ENCODE measurements at regions not wholly inside any gene's neighbourhood (a gene's known extent, or its start where the extent isn't known, plus 50 kb on each side); places are given as distances from the start of the nearest gene placed in this dataset.
"Not testable (repeated sequence)": the region's sequence is repeated elsewhere in the genome, so short reads cannot be mapped to it uniquely, and the experiment has no call there.

DNA sequence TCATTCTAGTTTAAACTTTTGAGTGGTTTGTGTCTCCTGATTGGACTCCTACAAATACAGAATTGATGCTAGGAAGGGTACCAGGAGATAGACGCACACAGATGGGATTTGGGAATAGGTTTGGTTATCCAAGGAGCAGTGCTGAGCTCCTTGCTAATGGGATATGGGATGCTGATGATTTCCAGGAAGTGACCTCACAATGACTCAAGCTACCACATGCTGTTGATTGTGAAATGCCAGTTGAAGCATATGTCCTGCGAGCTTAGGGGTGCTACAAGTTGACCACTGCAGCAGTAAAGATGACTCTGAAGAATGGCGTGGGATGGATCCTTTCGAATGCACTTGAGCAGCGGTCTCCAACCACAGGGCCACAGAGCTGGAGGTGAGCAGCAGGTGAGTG lies 343.2 kb downstream of the ZNF37A start:
- no CpG with 5 or more reads among the region's 5 CpGs for WGBS (ENCODE audit: extremely low coverage, insufficient read length, low lambda C conversion rate)
- not testable (repeated sequence) for H3K23ac ChIP-seq (ENCODE audit: insufficient read length, low read depth, low read length); H3K14ac ChIP-seq (ENCODE audit: insufficient read depth, low read length); H3T11ph ChIP-seq (ENCODE audit: low read length); H3K18ac ChIP-seq (ENCODE audit: insufficient read length, low read depth, low read length); H4K91ac ChIP-seq (ENCODE audit: insufficient read length, low read depth, low read length); H3K4me3 Mint-ChIP-seq; H3K23me2 ChIP-seq (ENCODE audit: insufficient read length, low read depth, low read length, poor library complexity, severe bottlenecking); H2BK120ac ChIP-seq (ENCODE audit: low read depth, low read length, poor library complexity, severe bottlenecking); H4K8ac ChIP-seq (replicated peaks; ENCODE audit: insufficient read length, low read depth, low read length); H3K79me1 ChIP-seq (ENCODE audit: insufficient read depth, low read depth, low read length, poor library complexity, severe bottlenecking); H3K4me1 ChIP-seq (ENCODE audit: insufficient read depth, low read length); H2BK15ac ChIP-seq (ENCODE audit: low read depth, low read length); H3K27ac Mint-ChIP-seq; DNase-seq; H3K4ac ChIP-seq (ENCODE audit: low read depth, low read length); H3K27me3 Mint-ChIP-seq (ENCODE audit: low read depth); H3K9ac ChIP-seq (ENCODE audit: extremely low read depth, insufficient read length, low read length); H3K79me2 ChIP-seq (ENCODE audit: insufficient read depth, low read length); H3K4me1 Mint-ChIP-seq; H3K27ac ChIP-seq (ENCODE audit: insufficient read length, low read depth, low read length); H2BK5ac ChIP-seq (ENCODE audit: insufficient read length, low read length); H4K5ac ChIP-seq (ENCODE audit: insufficient read length, low read depth, low read length); H2AFZ ChIP-seq (ENCODE audit: low read length); H2AK5ac ChIP-seq (ENCODE audit: insufficient read length, low read length); H3K27me3 ChIP-seq (ENCODE audit: insufficient read depth, low read length); H3K4me2 ChIP-seq (ENCODE audit: insufficient read depth, insufficient read length, low read length); H3K9me3 ChIP-seq (ENCODE audit: control insufficient read depth, low read depth, low read length); H3K56ac ChIP-seq (ENCODE audit: insufficient read length, low read depth, low read length); H2BK12ac ChIP-seq (ENCODE audit: insufficient read length, low read depth, low read length); H4K20me1 ChIP-seq (ENCODE audit: control insufficient read depth, insufficient read depth, insufficient read length); H2BK20ac ChIP-seq (ENCODE audit: low read depth, low read length, poor library complexity, severe bottlenecking)
- peaks cover 10 to 21% (median 19%) of the 10 kb centered on the region in 3 experiments; a peak in 6 of 7 replicates for H3K36me3 Mint-ChIP-seq (ENCODE audit: insufficient read depth in 1 of 3, low read depth in 3 of 3)
- H3K9me3 Mint-ChIP-seq = peaks cover 25 to 45% of the 10 kb centered on the region in 2 experiments

DNA sequence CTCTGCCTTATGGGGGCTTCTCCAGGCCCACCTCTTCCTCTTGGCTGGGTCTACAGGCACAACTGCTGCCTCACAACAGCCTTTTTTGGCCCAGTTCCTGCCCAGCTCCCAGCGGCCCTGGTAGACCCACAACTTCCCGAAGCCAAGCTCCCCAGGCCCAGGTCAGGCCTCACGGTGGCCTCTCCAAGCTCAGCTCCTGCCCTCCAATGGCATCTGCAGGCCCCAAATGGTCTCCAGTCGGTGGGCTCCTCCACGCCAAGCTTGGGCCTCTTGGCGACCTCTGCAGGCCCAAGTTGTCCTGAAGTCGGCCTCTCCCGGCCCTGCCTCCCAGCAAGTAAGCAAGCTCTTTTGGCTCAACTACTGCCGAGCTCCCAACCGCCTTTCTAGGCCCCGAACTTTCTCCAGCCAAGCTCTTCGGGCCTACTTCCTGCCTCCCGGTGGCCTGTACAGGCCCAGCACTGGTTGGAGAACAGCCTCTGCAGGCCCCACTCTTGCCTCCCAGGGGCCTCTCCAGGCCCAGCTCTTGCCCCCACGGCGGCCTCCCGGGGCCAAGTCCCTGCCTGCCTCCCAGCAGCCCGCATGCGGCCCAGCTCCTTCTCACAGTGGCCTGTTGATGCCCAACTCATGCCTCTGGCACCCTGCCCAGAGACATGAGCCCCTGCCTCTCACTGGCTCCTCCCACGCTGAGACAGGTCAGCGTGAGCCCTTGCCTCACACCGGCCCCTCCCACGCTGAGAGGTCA lies 354.6 kb downstream of the ZNF37A start:
- H3K27me3 ChIP-seq (ENCODE audit: insufficient read depth, low read length); H4K5ac ChIP-seq (ENCODE audit: insufficient read length, low read depth, low read length); H3T11ph ChIP-seq (ENCODE audit: low read length); H3K27ac Mint-ChIP-seq; H3K9ac ChIP-seq (ENCODE audit: extremely low read depth, insufficient read length, low read length); H3K4me2 ChIP-seq (ENCODE audit: insufficient read depth, insufficient read length, low read length); H2BK120ac ChIP-seq (ENCODE audit: low read depth, low read length, poor library complexity, severe bottlenecking); H3K4me3 Mint-ChIP-seq; H3K4ac ChIP-seq (ENCODE audit: low read depth, low read length); H4K8ac ChIP-seq (replicated peaks; ENCODE audit: insufficient read length, low read depth, low read length); H2BK5ac ChIP-seq (ENCODE audit: insufficient read length, low read length); H4K20me1 ChIP-seq (ENCODE audit: control insufficient read depth, insufficient read depth, insufficient read length); H3K14ac ChIP-seq (ENCODE audit: insufficient read depth, low read length); H3K9me3 ChIP-seq (ENCODE audit: control insufficient read depth, low read depth, low read length); H3K79me2 ChIP-seq (ENCODE audit: insufficient read depth, low read length); H3K23ac ChIP-seq (ENCODE audit: insufficient read length, low read depth, low read length); H3K79me1 ChIP-seq (ENCODE audit: insufficient read depth, low read depth, low read length, poor library complexity, severe bottlenecking); H3K4me1 ChIP-seq (ENCODE audit: insufficient read depth, low read length); H4K91ac ChIP-seq (ENCODE audit: insufficient read length, low read depth, low read length); H3K27ac ChIP-seq (ENCODE audit: insufficient read length, low read depth, low read length); H3K56ac ChIP-seq (ENCODE audit: insufficient read length, low read depth, low read length); H2AFZ ChIP-seq (ENCODE audit: low read length); H2AK5ac ChIP-seq (ENCODE audit: insufficient read length, low read length); H3K27me3 Mint-ChIP-seq (ENCODE audit: low read depth); H2BK20ac ChIP-seq (ENCODE audit: low read depth, low read length, poor library complexity, severe bottlenecking); H2BK15ac ChIP-seq (ENCODE audit: low read depth, low read length); H3K4me1 Mint-ChIP-seq; H2BK12ac ChIP-seq (ENCODE audit: insufficient read length, low read depth, low read length); H3K23me2 ChIP-seq (ENCODE audit: insufficient read length, low read depth, low read length, poor library complexity, severe bottlenecking); H3K18ac ChIP-seq (ENCODE audit: insufficient read length, low read depth, low read length); DNase-seq: not testable (repeated sequence)
- WGBS (ENCODE audit: extremely low coverage, insufficient read length, low lambda C conversion rate) = no CpG with 5 or more reads among the region's 22 CpGs
- H3K36me3 Mint-ChIP-seq (ENCODE audit: insufficient read depth in 1 of 3, low read depth in 3 of 3) = peaks cover 24 to 29% (median 27%) of the 10 kb centered on the region in 3 experiments
- peaks cover 47 to 59% of the 10 kb centered on the region in 2 experiments for H3K9me3 Mint-ChIP-seq

All from H9 (cell line).